GM12878 (cell line): ENCODE measurements at regions not wholly inside any gene's neighbourhood (a gene's known extent, or its start where the extent isn't known, plus 50 kb on each side); places are given as distances from the start of the nearest gene placed in this dataset.

ENCODE experiments used
- ATAC-seq: fragments of 200-7000 bp; cut with Tn5 transposase; 3 replicates; pipeline ENCODE4 v1.9.1; 2020; ENCODE audit warnings: mild to moderate bottlenecking, moderate library complexity
- BruUV-seq: library from RNA; stranded (reverse); fragments of 400-500 nt; replicated peaks from 2 replicates; lab custom pipeline; 2021; lab: Mats Ljungman, UMichigan
- CTCF ChIA-PET: fragments of 300-600 bp; sonication (Branson Sonifier 250); formaldehyde crosslinking; extraction: SDS; loops from one replicate; lab custom pipeline; 2021; ENCODE audit warnings: inconsistent platforms; lab: Yijun Ruan, JAX
- POLR2A ChIA-PET: fragments of 350-600 bp; formaldehyde crosslinking; extraction: SDS; loops from one replicate; lab custom pipeline; 2021; ENCODE audit warnings: inconsistent platforms; lab: Charles Lee
- RAD21 ChIA-PET: fragments of 300-600 bp; sonication (Branson Sonifier 250); formaldehyde crosslinking; loops from one replicate; lab custom pipeline; 2023; ENCODE audit warnings: antibody characterized with exemption; ENCODE audit not compliant: unreplicated experiment; lab: Charles Lee
- SMC1A ChIA-PET: fragments of 300-600 bp; sonication (Branson Sonifier 250); formaldehyde crosslinking; loops from one replicate; lab custom pipeline; 2023; ENCODE audit not compliant: unreplicated experiment, uncharacterized antibody; lab: Charles Lee
- DNase-seq: peaks from one replicate; pipeline ENCODE4 v3.0.0-alpha.2; 2011; ENCODE audit warnings: low read depth, low spot score
- FAIRE-seq: peaks from 3 replicates; lab custom pipeline; 2011; peaks lifted over from hg19 to GRCh38; lab: Jason Lieb, UNC
- H2AFZ ChIP-seq: 2 replicates; pipeline ENCODE4 v1.6.0; 2011; ENCODE audit warnings: low read depth, low read length, control low read depth; ENCODE audit not compliant: control insufficient read depth
- H3K27ac ChIP-seq: 2 replicates; pipeline ENCODE4 v1.5.1; 2011; ENCODE audit warnings: control low read depth; ENCODE audit not compliant: control insufficient read depth, insufficient read depth
- H3K27me3 ChIP-seq, 2 experiments: replicated peaks in 1 of 2; 2 replicates each; pipeline versions ENCODE4 v1.6.0 to v1.6.1; 2011; ENCODE audit warnings: low read length in 1 of 2; ENCODE audit not compliant: control insufficient read depth in 2 of 2, insufficient read depth in 2 of 2
- H3K36me3 ChIP-seq, 2 experiments: 2 replicates each; pipeline ENCODE4 v1.5.1; 2011; ENCODE audit warnings: low read length in 1 of 2; ENCODE audit not compliant: control insufficient read depth in 2 of 2, insufficient read depth in 2 of 2
- H3K4me1 ChIP-seq: 2 replicates; pipeline ENCODE4 v1.6.1; 2011; ENCODE audit warnings: mild to moderate bottlenecking, low read length, moderate library complexity, mixed read lengths; ENCODE audit not compliant: control insufficient read depth, insufficient read depth
- H3K4me2 ChIP-seq: 2 replicates; pipeline ENCODE4 v1.6.0; 2011; ENCODE audit warnings: control low read depth; ENCODE audit not compliant: control insufficient read depth, insufficient read depth
- H3K4me3 ChIP-seq: fragments of 200-600 bp; sonication (generic); 2 replicates; pipeline ENCODE4 v1.5.1; 2016
- H3K79me2 ChIP-seq: 2 replicates; pipeline ENCODE4 v1.6.0; 2011; ENCODE audit warnings: low read length; ENCODE audit not compliant: control insufficient read depth, insufficient read depth
- H3K9ac ChIP-seq: 2 replicates; pipeline ENCODE4 v1.8.0; 2011; ENCODE audit warnings: low read length, control low read depth, mixed read lengths; ENCODE audit not compliant: control insufficient read depth, insufficient read depth
- H3K9me3 ChIP-seq: replicated peaks from 3 replicates; pipeline ENCODE4 v1.5.1; 2011; ENCODE audit warnings: mild to moderate bottlenecking, low read length; ENCODE audit not compliant: control insufficient read depth, insufficient read depth
- H4K20me1 ChIP-seq: 2 replicates; pipeline ENCODE4 v1.6.0; 2011; ENCODE audit not compliant: control insufficient read depth, insufficient read depth
- CBFB ChIP-seq: IDR thresholded peaks from 2 replicates; pipeline ENCODE4 v1.6.1; 2016; ENCODE audit warnings: antibody characterized with exemption, low read depth
- CHD2 ChIP-seq: IDR thresholded peaks from 2 replicates; pipeline ENCODE4 v1.6.1; 2011; ENCODE audit warnings: low read depth, low read length, improper control_type of control experiment, borderline replicate concordance
- CREM ChIP-seq: IDR thresholded peaks from 2 replicates; pipeline ENCODE4 v1.6.1; 2014; ENCODE audit warnings: antibody characterized with exemption, low read depth
- E2F4 ChIP-seq: IDR thresholded peaks from 2 replicates; pipeline ENCODE4 v1.6.1; 2012; ENCODE audit warnings: low read depth, low read length, improper control_type of control experiment
- GATAD2B ChIP-seq: fragments of 450-650 bp; conservative IDR thresholded peaks from 2 replicates; pipeline ENCODE4 v1.6.1; 2017; ENCODE audit warnings: low read depth, mild to moderate bottlenecking, moderate library complexity
- KLF5 ChIP-seq: fragments of 450-650 bp; IDR thresholded peaks from 2 replicates; pipeline ENCODE4 v1.6.1; 2014; ENCODE audit warnings: mild to moderate bottlenecking; ENCODE audit not compliant: partially characterized antibody
- MTA2 ChIP-seq: fragments of 450-650 bp; IDR thresholded peaks from 2 replicates; pipeline ENCODE4 v1.6.1; 2016; ENCODE audit warnings: low read depth, mild to moderate bottlenecking, moderate library complexity
- NFXL1 ChIP-seq: fragments of 450-650 bp; IDR thresholded peaks from 2 replicates; pipeline ENCODE4 v1.6.1; 2017; ENCODE audit warnings: antibody characterized with exemption, mild to moderate bottlenecking, borderline replicate concordance
- NR2F1 ChIP-seq: fragments of 450-650 bp; conservative IDR thresholded peaks from 2 replicates; pipeline ENCODE4 v1.6.1; 2017; ENCODE audit warnings: mild to moderate bottlenecking
- RUNX3 ChIP-seq: IDR thresholded peaks from 2 replicates; pipeline ENCODE4 v1.6.1; 2012; ENCODE audit warnings: low read length, inconsistent platforms
- SIN3A ChIP-seq: IDR thresholded peaks from 2 replicates; pipeline ENCODE4 v1.6.1; 2012; ENCODE audit warnings: low read depth, low read length, improper control_type of control experiment
- SMAD5 ChIP-seq: IDR thresholded peaks from 2 replicates; pipeline ENCODE4 v1.6.1; 2016; ENCODE audit warnings: antibody characterized with exemption, low read depth
- SMARCA5 ChIP-seq: fragments of 450-650 bp; IDR thresholded peaks from 2 replicates; pipeline ENCODE4 v1.6.1; 2017; ENCODE audit warnings: mild to moderate bottlenecking
- STAT3 ChIP-seq: IDR thresholded peaks from 2 replicates; pipeline ENCODE4 v1.6.1; 2011; ENCODE audit warnings: low read depth, low read length, improper control_type of control experiment
- SUZ12 ChIP-seq: fragments of 200-600 bp; sonication (generic); IDR thresholded peaks from one replicate; pipeline ENCODE4 v1.6.1; 2018; ENCODE audit warnings: antibody characterized with exemption, mild to moderate bottlenecking; ENCODE audit not compliant: unreplicated experiment
- TCF12 ChIP-seq: IDR thresholded peaks from 2 replicates; pipeline ENCODE4 v1.6.1; 2011; ENCODE audit warnings: low read depth, mild to moderate bottlenecking, low read length
- ZBED1 ChIP-seq: IDR thresholded peaks from 2 replicates; pipeline ENCODE4 v1.6.1; 2016; ENCODE audit warnings: borderline replicate concordance
- ZNF687 ChIP-seq: fragments of 450-650 bp; IDR thresholded peaks from 2 replicates; pipeline ENCODE4 v1.6.1; 2017; ENCODE audit warnings: mild to moderate bottlenecking, moderate library complexity
- WGBS: methylation state at CpG from one replicate; pipeline ENCODE4 v1.1.6; 2016; ENCODE audit warnings: low lambda C conversion rate; ENCODE audit not compliant: insufficient replicate concordance, insufficient coverage; ENCODE audit errors: missing lambda C conversion rate; 5-methylcytosine and 5-hydroxymethylcytosine counted together
- in situ Hi-C: fragments of 300-500 bp; cut with MboI; formaldehyde crosslinking; loops from 9 replicates; pipeline ENCODE4 v1.14.3; 2018; ENCODE audit warnings: mixed read lengths
- intact Hi-C: fragments of 100-400 bp; cut with micrococcal nuclease; formaldehyde crosslinking; loops from one replicate; pipeline ENCODE4 v1.14.2; 2022; ENCODE audit not compliant: unreplicated experiment

- H3K36me3 ChIP-seq: peaks cover 0 to 3% of the 10 kb centered on the region in 2 experiments; a peak in 2 of 4 replicates
- FAIRE-seq: no peak
- no peak overlapping the region for H2AFZ ChIP-seq
- no peaks in the 10 kb centered on the region for H3K9me3 ChIP-seq
- no peaks in the 10 kb centered on the region for H3K27me3 ChIP-seq
- POLR2A ChIA-PET: no interaction called here
- CTCF ChIA-PET: interaction anchor here (3.7 kb wide), 1 partner anchor 22 kb away, joined by 15 read pairs; no protein-coding TSS in a partner anchor
- ATAC-seq: no peak
- H3K9ac ChIP-seq: no peak overlapping the region
- BruUV-seq: no TSS peak
- intact Hi-C loops (no loop called here), in situ Hi-C loops (no loop called here)
- H3K27ac ChIP-seq: no peak overlapping the region
- 0 out of 2 replicates have a peak overlapping the region, but pooled peaks have one; percentile 9 for H3K4me2 ChIP-seq
- H3K79me2 ChIP-seq: peaks cover 39% of the 10 kb centered on the region
- H4K20me1 ChIP-seq: peaks cover 12% of the 10 kb centered on the region
- H3K4me3 ChIP-seq: no peak overlapping the region
- SMC1A ChIA-PET: no interaction called here
- 83% methylated on average over 11 of the region's 11 CpGs for WGBS
- no peak for DNase-seq
- H3K4me1 ChIP-seq: peaks cover 29% of the 10 kb centered on the region
- TF ChIP-seq ZNF687: no peak
- no peak for TF ChIP-seq STAT3
- TF ChIP-seq NFXL1: no peak
- no peak for TF ChIP-seq E2F4
- TF ChIP-seq SMARCA5: no peak
- TF ChIP-seq SIN3A: no peak
- no peak for TF ChIP-seq ZBED1
- TF ChIP-seq CREM: no peak
- TF ChIP-seq CBFB: no peak
- TF ChIP-seq RUNX3: no peak
- TF ChIP-seq TCF12: no peak
- no peak for TF ChIP-seq GATAD2B
- TF ChIP-seq MTA2: no peak
- no peak for TF ChIP-seq SMAD5
- no peak for TF ChIP-seq SUZ12
- TF ChIP-seq CHD2: no peak
- no peak for TF ChIP-seq NR2F1
- no peak for TF ChIP-seq KLF5
- RAD21 ChIA-PET: no interaction called here
Observed at GRCh38 chr17:77377710-77378235, 237.0 kb downstream of the SEC14L1 start.
